GM12878 (cell line): ENCODE measurements at regions not wholly inside any gene's neighbourhood (a gene's known extent, or its start where the extent isn't known, plus 50 kb on each side); places are given as distances from the start of the nearest gene placed in this dataset.

Source experiments
- ATAC-seq: fragments of 200-7000 bp; cut with Tn5 transposase; 3 replicates; pipeline ENCODE4 v1.9.1; 2020; ENCODE audit warnings: mild to moderate bottlenecking, moderate library complexity
- BruUV-seq: library from RNA; stranded (reverse); fragments of 400-500 nt; replicated peaks from 2 replicates; lab custom pipeline; 2021; lab: Mats Ljungman, UMichigan
- CTCF ChIA-PET: fragments of 300-600 bp; sonication (Branson Sonifier 250); formaldehyde crosslinking; extraction: SDS; loops from one replicate; lab custom pipeline; 2021; ENCODE audit warnings: inconsistent platforms; lab: Yijun Ruan, JAX
- POLR2A ChIA-PET: fragments of 350-600 bp; formaldehyde crosslinking; extraction: SDS; loops from one replicate; lab custom pipeline; 2021; ENCODE audit warnings: inconsistent platforms; lab: Charles Lee
- RAD21 ChIA-PET: fragments of 300-600 bp; sonication (Branson Sonifier 250); formaldehyde crosslinking; loops from one replicate; lab custom pipeline; 2023; ENCODE audit warnings: antibody characterized with exemption; ENCODE audit not compliant: unreplicated experiment; lab: Charles Lee
- SMC1A ChIA-PET: fragments of 300-600 bp; sonication (Branson Sonifier 250); formaldehyde crosslinking; loops from one replicate; lab custom pipeline; 2023; ENCODE audit not compliant: unreplicated experiment, uncharacterized antibody; lab: Charles Lee
- DNase-seq: peaks from one replicate; pipeline ENCODE4 v3.0.0-alpha.2; 2011; ENCODE audit warnings: low read depth, low spot score
- FAIRE-seq: peaks from 3 replicates; lab custom pipeline; 2011; peaks lifted over from hg19 to GRCh38; lab: Jason Lieb, UNC
- H2AFZ ChIP-seq: 2 replicates; pipeline ENCODE4 v1.6.0; 2011; ENCODE audit warnings: low read depth, low read length, control low read depth; ENCODE audit not compliant: control insufficient read depth
- H3K27ac ChIP-seq: 2 replicates; pipeline ENCODE4 v1.5.1; 2011; ENCODE audit warnings: control low read depth; ENCODE audit not compliant: control insufficient read depth, insufficient read depth
- H3K27me3 ChIP-seq, 2 experiments: replicated peaks in 1 of 2; 2 replicates each; pipeline versions ENCODE4 v1.6.0 to v1.6.1; 2011; ENCODE audit warnings: low read length in 1 of 2; ENCODE audit not compliant: control insufficient read depth in 2 of 2, insufficient read depth in 2 of 2
- H3K36me3 ChIP-seq, 2 experiments: 2 replicates each; pipeline ENCODE4 v1.5.1; 2011; ENCODE audit warnings: low read length in 1 of 2; ENCODE audit not compliant: control insufficient read depth in 2 of 2, insufficient read depth in 2 of 2
- H3K4me1 ChIP-seq: 2 replicates; pipeline ENCODE4 v1.6.1; 2011; ENCODE audit warnings: mild to moderate bottlenecking, low read length, moderate library complexity, mixed read lengths; ENCODE audit not compliant: control insufficient read depth, insufficient read depth
- H3K4me2 ChIP-seq: 2 replicates; pipeline ENCODE4 v1.6.0; 2011; ENCODE audit warnings: control low read depth; ENCODE audit not compliant: control insufficient read depth, insufficient read depth
- H3K4me3 ChIP-seq: fragments of 200-600 bp; sonication (generic); 2 replicates; pipeline ENCODE4 v1.5.1; 2016
- H3K79me2 ChIP-seq: 2 replicates; pipeline ENCODE4 v1.6.0; 2011; ENCODE audit warnings: low read length; ENCODE audit not compliant: control insufficient read depth, insufficient read depth
- H3K9ac ChIP-seq: 2 replicates; pipeline ENCODE4 v1.8.0; 2011; ENCODE audit warnings: low read length, control low read depth, mixed read lengths; ENCODE audit not compliant: control insufficient read depth, insufficient read depth
- H3K9me3 ChIP-seq: replicated peaks from 3 replicates; pipeline ENCODE4 v1.5.1; 2011; ENCODE audit warnings: mild to moderate bottlenecking, low read length; ENCODE audit not compliant: control insufficient read depth, insufficient read depth
- H4K20me1 ChIP-seq: 2 replicates; pipeline ENCODE4 v1.6.0; 2011; ENCODE audit not compliant: control insufficient read depth, insufficient read depth
- EZH2 ChIP-seq: IDR thresholded peaks from 2 replicates; pipeline ENCODE4 v1.6.1; 2012; ENCODE audit warnings: low read depth, mild to moderate bottlenecking, control low read depth, inconsistent platforms, low read length, borderline replicate concordance; ENCODE audit not compliant: control insufficient read depth
- WGBS: methylation state at CpG from one replicate; pipeline ENCODE4 v1.1.6; 2016; ENCODE audit warnings: low lambda C conversion rate; ENCODE audit not compliant: insufficient replicate concordance, insufficient coverage; ENCODE audit errors: missing lambda C conversion rate; 5-methylcytosine and 5-hydroxymethylcytosine counted together
- in situ Hi-C: fragments of 300-500 bp; cut with MboI; formaldehyde crosslinking; loops from 9 replicates; pipeline ENCODE4 v1.14.3; 2018; ENCODE audit warnings: mixed read lengths
- intact Hi-C: fragments of 100-400 bp; cut with micrococcal nuclease; formaldehyde crosslinking; loops from one replicate; pipeline ENCODE4 v1.14.2; 2022; ENCODE audit not compliant: unreplicated experiment
- TF ChIP-seq, protein P1 (sequence below): IDR thresholded peaks from 2 replicates; pipeline ENCODE4 v1.6.1; 2012; ENCODE audit warnings: mild to moderate bottlenecking, low read depth, low read length

DNA sequence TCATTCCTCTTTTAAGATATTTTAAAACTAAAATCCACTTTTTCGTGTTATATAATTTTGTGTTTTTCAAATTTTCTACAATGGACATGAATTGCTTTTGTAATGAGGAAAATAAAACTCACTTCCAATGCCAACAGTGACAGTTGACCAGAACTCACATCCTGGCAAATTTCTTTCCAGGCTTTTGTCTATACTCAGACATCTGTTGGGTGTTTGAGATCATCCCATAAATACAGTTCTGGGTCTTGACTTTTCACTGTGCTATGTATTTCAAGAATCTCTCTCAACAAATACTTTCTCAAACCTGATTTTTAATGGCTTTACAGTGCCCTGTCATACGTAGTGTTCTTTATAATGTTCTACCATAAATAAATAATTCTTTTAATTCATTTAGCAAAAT, 57.6 kb downstream of the RPL37A start:
- POLR2A ChIA-PET, result no interaction called here
- H3K36me3 ChIP-seq, result no peaks in the 10 kb centered on the region

More for the DNA sequence above, 57.6 kb downstream of the RPL37A start:
- Histone ChIP-seq H3K4me1 (no peaks in the 10 kb centered on the region), H3K9me3 (no peaks in the 10 kb centered on the region; the same call in 2 of the 3 replicates), H3K4me2 (no peak overlapping the region), H3K79me2 (no peaks in the 10 kb centered on the region), H3K4me3 (no peak overlapping the region), H4K20me1 (no peaks in the 10 kb centered on the region), H2AFZ (no peak overlapping the region)
- SMC1A ChIA-PET, result interaction anchor here (1.3 kb wide), 1 partner anchor 41 kb away, joined by 3 read pairs; no protein-coding TSS in a partner anchor
- CTCF ChIA-PET, result no interaction called here
- in situ Hi-C loops, result no loop called here
- no peak for ATAC-seq
- no peak for TF ChIP-seq EZH2
- TF ChIP-seq, protein P1, sequence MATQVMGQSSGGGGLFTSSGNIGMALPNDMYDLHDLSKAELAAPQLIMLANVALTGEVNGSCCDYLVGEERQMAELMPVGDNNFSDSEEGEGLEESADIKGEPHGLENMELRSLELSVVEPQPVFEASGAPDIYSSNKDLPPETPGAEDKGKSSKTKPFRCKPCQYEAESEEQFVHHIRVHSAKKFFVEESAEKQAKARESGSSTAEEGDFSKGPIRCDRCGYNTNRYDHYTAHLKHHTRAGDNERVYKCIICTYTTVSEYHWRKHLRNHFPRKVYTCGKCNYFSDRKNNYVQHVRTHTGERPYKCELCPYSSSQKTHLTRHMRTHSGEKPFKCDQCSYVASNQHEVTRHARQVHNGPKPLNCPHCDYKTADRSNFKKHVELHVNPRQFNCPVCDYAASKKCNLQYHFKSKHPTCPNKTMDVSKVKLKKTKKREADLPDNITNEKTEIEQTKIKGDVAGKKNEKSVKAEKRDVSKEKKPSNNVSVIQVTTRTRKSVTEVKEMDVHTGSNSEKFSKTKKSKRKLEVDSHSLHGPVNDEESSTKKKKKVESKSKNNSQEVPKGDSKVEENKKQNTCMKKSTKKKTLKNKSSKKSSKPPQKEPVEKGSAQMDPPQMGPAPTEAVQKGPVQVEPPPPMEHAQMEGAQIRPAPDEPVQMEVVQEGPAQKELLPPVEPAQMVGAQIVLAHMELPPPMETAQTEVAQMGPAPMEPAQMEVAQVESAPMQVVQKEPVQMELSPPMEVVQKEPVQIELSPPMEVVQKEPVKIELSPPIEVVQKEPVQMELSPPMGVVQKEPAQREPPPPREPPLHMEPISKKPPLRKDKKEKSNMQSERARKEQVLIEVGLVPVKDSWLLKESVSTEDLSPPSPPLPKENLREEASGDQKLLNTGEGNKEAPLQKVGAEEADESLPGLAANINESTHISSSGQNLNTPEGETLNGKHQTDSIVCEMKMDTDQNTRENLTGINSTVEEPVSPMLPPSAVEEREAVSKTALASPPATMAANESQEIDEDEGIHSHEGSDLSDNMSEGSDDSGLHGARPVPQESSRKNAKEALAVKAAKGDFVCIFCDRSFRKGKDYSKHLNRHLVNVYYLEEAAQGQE, result no peak
- TF ChIP-seq, all 136 proteins: peak for 0
- DNase-seq (no peak), FAIRE-seq (no peak)
- Histone ChIP-seq H3K27me3 (no peaks in the 10 kb centered on the region; a peak in 1 of 4 replicates), H3K27ac (no peak overlapping the region), H3K9ac (no peak overlapping the region)
- no TSS peak for BruUV-seq
- 0% methylated on average over 2 of the region's 2 CpGs for WGBS
- intact Hi-C loops, result no loop called here
- RAD21 ChIA-PET, result no interaction called here
